GM06990 (cell line): ENCODE measurements at regions not wholly inside any gene's neighbourhood (a gene's known extent, or its start where the extent isn't known, plus 50 kb on each side); places are given as distances from the start of the nearest gene placed in this dataset.
A peak's percentile ranks its signal among the peaks of the same experiment; 100 is the strongest.

ENCODE experiments used
- DNase-seq: peaks from one replicate; pipeline ENCODE4 v3.0.0-alpha.2; 2011; ENCODE audit not compliant: insufficient read length; ENCODE audit errors: extremely low read depth
- H3K27me3 ChIP-seq: replicated peaks from 2 replicates; pipeline ENCODE4 v1.6.0; 2011; ENCODE audit warnings: low read length; ENCODE audit not compliant: control insufficient read depth, insufficient read depth
- H3K36me3 ChIP-seq: 2 replicates; pipeline ENCODE4 v1.5.1; 2011; ENCODE audit warnings: low read length; ENCODE audit not compliant: control insufficient read depth, insufficient read depth
- H3K4me3 ChIP-seq: replicated peaks from 2 replicates; pipeline ENCODE4 v1.5.1; 2011; ENCODE audit warnings: low read depth, mild to moderate bottlenecking, control low read depth, low read length
- CTCF ChIP-seq: IDR thresholded peaks from 2 replicates; pipeline ENCODE4 v1.5.1; 2011; ENCODE audit warnings: low read length, control low read depth, mild to moderate bottlenecking, inconsistent platforms; ENCODE audit not compliant: insufficient read depth, poor library complexity, severe bottlenecking

DNA sequence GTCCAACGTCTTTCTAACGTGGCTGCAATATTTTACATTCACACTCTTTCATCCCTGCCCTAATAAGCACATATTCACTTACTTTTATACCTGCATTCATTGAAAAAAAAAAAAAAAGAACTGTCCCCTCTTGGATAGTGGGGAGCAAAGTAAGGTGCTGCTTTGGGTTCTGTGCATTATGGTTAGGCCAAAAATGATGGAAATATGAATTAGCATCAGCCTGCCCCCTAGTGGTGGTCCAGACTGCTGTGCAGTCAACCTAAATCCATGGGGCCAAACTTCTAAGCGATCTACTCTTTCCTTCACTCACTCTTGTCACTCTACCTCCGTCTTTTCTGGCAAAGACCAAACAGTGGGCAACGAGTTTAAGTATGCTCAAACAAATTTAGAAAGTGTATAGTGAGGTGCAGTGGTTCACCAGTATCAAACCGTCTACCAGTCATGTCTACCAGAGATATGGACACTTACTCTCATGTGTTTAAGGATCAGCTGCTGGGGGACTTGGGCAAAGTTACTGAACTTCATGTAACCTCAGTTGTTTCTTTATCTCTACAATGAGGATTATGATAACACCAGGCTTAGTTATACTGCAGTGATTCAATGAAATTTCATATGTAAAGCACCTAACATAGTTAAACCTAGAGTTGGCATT, 61.5 kb upstream of the GRM7 start:
- no peaks in the 10 kb centered on the region for H3K36me3 ChIP-seq
- DNase-seq, result no peak

DNA sequence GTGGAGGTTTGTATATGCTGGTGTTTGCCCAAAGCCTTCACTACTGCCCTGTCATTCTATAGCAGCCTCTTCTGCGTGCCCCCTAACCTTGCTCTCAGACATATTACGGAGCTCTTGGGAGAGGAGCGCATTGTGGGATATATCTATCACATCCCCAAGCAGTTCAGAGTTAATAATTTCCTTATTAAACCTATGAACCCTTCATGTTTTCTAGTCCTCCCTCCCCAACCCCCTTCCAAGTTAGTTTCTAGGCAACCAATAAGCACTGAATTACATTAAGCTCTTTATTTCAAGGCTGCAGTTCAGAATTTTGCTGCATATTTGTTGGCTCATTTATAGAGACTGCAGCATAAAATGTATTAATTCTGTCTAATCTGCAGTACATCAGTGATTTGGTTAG, 57.3 kb upstream of the GRM7 start:
- Histone ChIP-seq H3K36me3 (no peaks in the 10 kb centered on the region), H3K27me3 (no peaks in the 10 kb centered on the region), H3K4me3 (no peak overlapping the region)
- TF ChIP-seq CTCF, result no peak
- DNase-seq, result no peak

More for the DNA sequence above, 61.5 kb upstream of the GRM7 start:
- Histone ChIP-seq H3K27me3 (no peaks in the 10 kb centered on the region), H3K4me3 (no peak overlapping the region)
- peak; percentile 84 for TF ChIP-seq CTCF

GRCh38 chr3:6805236-6805635, 55.7 kb upstream of the GRM7 start:
- DNase-seq, result no peak
- no peak for TF ChIP-seq CTCF
- no peaks in the 10 kb centered on the region for H3K36me3 ChIP-seq
- no peaks in the 10 kb centered on the region for H3K27me3 ChIP-seq
- no peak overlapping the region for H3K4me3 ChIP-seq

DNA sequence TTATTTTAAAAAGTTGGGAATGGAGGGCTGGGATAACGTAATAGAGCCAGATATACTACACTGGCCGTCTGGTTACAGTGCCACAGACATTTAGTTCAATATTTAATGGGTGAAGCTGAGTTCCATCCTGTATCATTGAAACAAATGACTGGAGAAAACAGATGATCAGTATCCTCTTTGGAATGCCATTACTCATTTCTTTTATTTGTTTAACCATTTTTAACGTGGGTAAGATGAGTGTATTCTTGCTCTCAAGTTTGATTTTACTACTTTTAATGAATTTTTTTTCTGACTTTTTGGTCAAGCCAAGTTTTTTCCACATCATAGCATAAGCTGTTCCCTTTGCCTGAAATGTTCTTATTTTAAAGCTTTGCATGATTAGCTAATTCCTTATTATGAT, 53.9 kb upstream of the GRM7 start:
- Histone ChIP-seq H3K27me3 (no peaks in the 10 kb centered on the region), H3K36me3 (no peaks in the 10 kb centered on the region), H3K4me3 (no peak overlapping the region)
- no peak for TF ChIP-seq CTCF
- DNase-seq, result no peak

- H3K4me3 ChIP-seq, result no peak overlapping the region
- H3K27me3 ChIP-seq, result no peaks in the 10 kb centered on the region
- TF ChIP-seq CTCF, result no peak
- DNase-seq, result no peak
- H3K36me3 ChIP-seq, result no peaks in the 10 kb centered on the region
These were observed 52.8 kb upstream of the GRM7 start for GRCh38 chr3:6807967-6808588.
